IMR-90 (cell line): ENCODE measurements at regions not wholly inside any gene's neighbourhood (a gene's known extent, or its start where the extent isn't known, plus 50 kb on each side); places are given as distances from the start of the nearest gene placed in this dataset.

ENCODE experiments used
- ATAC-seq: fragments of 200-7000 bp; cut with Tn5 transposase; 2 replicates; pipeline ENCODE4 v1.9.1; 2020; ENCODE audit warnings: low read depth, mild to moderate bottlenecking, moderate library complexity
- BruUV-seq: library from RNA; stranded (reverse); fragments of 400-500 nt; replicated peaks from 2 replicates; lab custom pipeline; 2021; lab: Mats Ljungman, UMichigan
- CTCF ChIA-PET: fragments of 300-600 bp; formaldehyde crosslinking; extraction: SDS; loops from one replicate; lab custom pipeline; 2021; ENCODE audit warnings: antibody characterized with exemption; lab: Yijun Ruan, JAX
- POLR2A ChIA-PET: fragments of 300-600 bp; sonication (Branson Sonifier 250); formaldehyde crosslinking; loops from one replicate; lab custom pipeline; 2022; ENCODE audit warnings: antibody characterized with exemption; ENCODE audit not compliant: unreplicated experiment; lab: Charles Lee
- DNase-seq: peaks from one replicate; pipeline ENCODE4 v3.0.0; 2013
- H2AFZ ChIP-seq: replicated peaks from 2 replicates; pipeline ENCODE3; 2013; ENCODE audit warnings: low read length, mild to moderate bottlenecking; ENCODE audit not compliant: poor library complexity
- H2AK5ac ChIP-seq: 2 replicates; pipeline ENCODE4 v1.6.1; 2013; ENCODE audit warnings: low read depth, low read length, inconsistent platforms
- H2AK9ac ChIP-seq: replicated peaks from 2 replicates; pipeline ENCODE3; 2013; ENCODE audit warnings: mild to moderate bottlenecking, low read depth, low read length, moderate library complexity; ENCODE audit not compliant: poor library complexity
- H2BK120ac ChIP-seq: 2 replicates; pipeline ENCODE4 v1.6.1; 2013; ENCODE audit warnings: low read depth, low read length, inconsistent platforms
- H2BK15ac ChIP-seq: 3 replicates; pipeline ENCODE4 v1.6.1; 2013; ENCODE audit warnings: low read depth, low read length, inconsistent platforms
- H2BK20ac ChIP-seq: 2 replicates; pipeline ENCODE4 v1.6.1; 2013; ENCODE audit warnings: low read depth, mild to moderate bottlenecking, inconsistent platforms, low read length, moderate library complexity
- H2BK5ac ChIP-seq: 2 replicates; pipeline ENCODE4 v1.6.1; 2013; ENCODE audit warnings: mild to moderate bottlenecking, low read depth, low read length, inconsistent platforms; ENCODE audit not compliant: poor library complexity, severe bottlenecking
- H3K14ac ChIP-seq: replicated peaks from 2 replicates; pipeline ENCODE4 v1.6.1; 2013; ENCODE audit warnings: low read depth, low read length, inconsistent platforms
- H3K18ac ChIP-seq: 2 replicates; pipeline ENCODE4 v1.6.1; 2013; ENCODE audit warnings: low read depth, low read length, control low read depth
- H3K23ac ChIP-seq: 2 replicates; pipeline ENCODE4 v1.6.1; 2013; ENCODE audit warnings: low read depth, low read length, inconsistent platforms
- H3K27ac ChIP-seq: 2 replicates; pipeline ENCODE4 v1.5.1; 2013; ENCODE audit warnings: mild to moderate bottlenecking, control low read depth, low read length; ENCODE audit not compliant: insufficient read depth
- H3K27me3 ChIP-seq: 2 replicates; pipeline ENCODE4 v1.6.1; 2013; ENCODE audit warnings: low read length; ENCODE audit not compliant: control insufficient read depth, insufficient read depth
- H3K36me3 ChIP-seq: 2 replicates; pipeline ENCODE4 v1.6.1; 2013; ENCODE audit warnings: low read length, mixed read lengths; ENCODE audit not compliant: control insufficient read depth, insufficient read depth
- H3K4ac ChIP-seq: 2 replicates; pipeline ENCODE4 v1.6.1; 2013; ENCODE audit warnings: low read depth, low read length, inconsistent platforms
- H3K4me1 ChIP-seq: 2 replicates; pipeline ENCODE4 v1.6.1; 2013; ENCODE audit warnings: low read length, mixed read lengths; ENCODE audit not compliant: control insufficient read depth, insufficient read depth
- H3K4me2 ChIP-seq: 2 replicates; pipeline ENCODE4 v1.6.1; 2013; ENCODE audit warnings: low read depth, mild to moderate bottlenecking, control low read depth, low read length, moderate library complexity
- H3K4me3 ChIP-seq: 2 replicates; pipeline ENCODE4 v1.5.1; 2013; ENCODE audit warnings: low read depth, mild to moderate bottlenecking, control low read depth, low read length, moderate library complexity; ENCODE audit not compliant: insufficient read depth
- H3K56ac ChIP-seq: 2 replicates; pipeline ENCODE4 v1.6.1; 2013; ENCODE audit warnings: low read length, inconsistent platforms; ENCODE audit not compliant: insufficient read depth; ENCODE audit errors: extremely low read depth
- H3K79me1 ChIP-seq, 2 experiments: 2 replicates each; pipeline ENCODE4 v1.6.1; 2013; ENCODE audit warnings: low read length in 2 of 2, inconsistent platforms in 1 of 2, low read depth in 1 of 2
- H3K9ac ChIP-seq: 2 replicates; pipeline ENCODE4 v1.6.1; 2013; ENCODE audit warnings: low read depth, low read length, control low read depth
- H3K9me1 ChIP-seq: 2 replicates; pipeline ENCODE4 v1.6.1; 2013; ENCODE audit warnings: low read length, inconsistent platforms; ENCODE audit not compliant: insufficient read depth
- H3K9me3 ChIP-seq: 2 replicates; pipeline ENCODE4 v1.6.1; 2013; ENCODE audit warnings: low read length; ENCODE audit not compliant: control insufficient read depth, insufficient read depth
- H4K20me1 ChIP-seq: 2 replicates; pipeline ENCODE4 v1.6.1; 2013; ENCODE audit warnings: low read length, inconsistent platforms; ENCODE audit not compliant: insufficient read depth
- H4K5ac ChIP-seq: 2 replicates; pipeline ENCODE4 v1.6.1; 2013; ENCODE audit warnings: mild to moderate bottlenecking, low read depth, low read length, control low read depth
- H4K8ac ChIP-seq, 2 experiments: 2 replicates each; pipeline ENCODE4 v1.6.1; 2013; ENCODE audit warnings: low read depth in 2 of 2, low read length in 2 of 2, control low read depth in 1 of 2, inconsistent platforms in 1 of 2
- H4K91ac ChIP-seq: 2 replicates; pipeline ENCODE4 v1.6.1; 2013; ENCODE audit warnings: low read depth, low read length, inconsistent platforms; ENCODE audit not compliant: insufficient read depth
- MAZ ChIP-seq: IDR thresholded peaks from 2 replicates; pipeline ENCODE4 v1.6.1; 2012; ENCODE audit warnings: low read depth, mild to moderate bottlenecking, low read length, improper control_type of control experiment, moderate library complexity, borderline replicate concordance
- MXI1 ChIP-seq: IDR thresholded peaks from 2 replicates; pipeline ENCODE4 v1.6.1; 2012; ENCODE audit warnings: low read depth, mild to moderate bottlenecking, low read length, moderate library complexity, borderline replicate concordance
- NFE2L2 ChIP-seq: fragments of 150-350 bp; IDR thresholded peaks from 2 replicates; pipeline ENCODE4 v1.6.1; 2016; ENCODE audit warnings: low read depth, mild to moderate bottlenecking, low read length
- RCOR1 ChIP-seq: IDR thresholded peaks from 2 replicates; pipeline ENCODE4 v1.6.1; 2012; ENCODE audit warnings: mild to moderate bottlenecking, low read length, improper control_type of control experiment; ENCODE audit not compliant: insufficient replicate concordance
- WGBS, 2 experiments: methylation state at CpG; one replicate each; pipeline versions ENCODE4 v1.1.5 to v1.1.7; 2013; ENCODE audit warnings: missing lambda C conversion rate in 2 of 2; ENCODE audit not compliant: insufficient read length in 1 of 2; ENCODE audit errors: extremely low coverage in 2 of 2; 5-methylcytosine and 5-hydroxymethylcytosine counted together
- dilution Hi-C: fragments of 300-500 bp; cut with HindIII; formaldehyde crosslinking; loops from one replicate; pipeline ENCODE4 v1.14.3; 2018; ENCODE audit warnings: low sequenced_read_pairs; ENCODE audit not compliant: unreplicated experiment
- in situ Hi-C: fragments of 300-500 bp; cut with MboI; formaldehyde crosslinking; loops from 3 replicates; pipeline ENCODE4 v1.14.3; 2019; ENCODE audit warnings: low sequenced_read_pairs, inconsistent platforms, mixed read lengths
- intact Hi-C: fragments of 100-400 bp; cut with micrococcal nuclease; formaldehyde crosslinking; loops from 2 replicates; pipeline ENCODE4 v1.10.0; 2022
- TF ChIP-seq, protein P1 (sequence below): conservative IDR thresholded peaks from 2 replicates; pipeline ENCODE4 v1.5.1; 2012; ENCODE audit warnings: mild to moderate bottlenecking, low read depth, low read length, improper control_type of control experiment

DNA sequence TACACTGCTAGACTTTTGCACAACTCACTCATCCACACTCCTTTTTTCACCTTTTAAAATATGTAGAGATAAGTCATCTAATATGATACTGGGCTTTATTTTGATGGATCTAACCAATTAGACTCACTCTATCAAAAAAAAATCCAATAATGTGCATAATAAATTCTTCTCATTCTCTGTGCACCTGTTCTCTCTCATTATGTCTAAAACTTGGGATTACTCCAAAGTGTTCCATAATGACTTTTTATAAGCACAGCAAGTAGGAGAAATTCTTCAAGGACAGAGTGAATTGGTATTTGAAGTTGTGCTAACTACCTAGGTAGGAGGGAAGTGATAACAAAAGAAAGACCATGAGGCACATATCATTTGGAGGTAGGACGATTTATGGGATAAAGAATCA is 1438.8 kb downstream of the PCDH7 start:
- H3K79me1 ChIP-seq: no peaks in the 10 kb centered on the region
- no peak overlapping the region for H2BK5ac ChIP-seq
- no peak overlapping the region for H2AK5ac ChIP-seq
- ATAC-seq (no peak), DNase-seq (no peak)
- no peak overlapping the region for H3K23ac ChIP-seq
- no CpG with 5 or more reads among the region's 1 CpG for WGBS, 2 experiments
- no peaks in the 10 kb centered on the region for H4K20me1 ChIP-seq
- no peak overlapping the region for H4K8ac ChIP-seq
- H2BK20ac ChIP-seq: no peak overlapping the region
- no peak overlapping the region for H4K5ac ChIP-seq
- H3K14ac ChIP-seq: no peak overlapping the region
- no peak overlapping the region for H4K91ac ChIP-seq
- H3K9me1 ChIP-seq: no peaks in the 10 kb centered on the region
- POLR2A ChIA-PET: no interaction called here
- TF ChIP-seq RCOR1 (no peak), NFE2L2 (no peak), MXI1 (no peak), MAZ (no peak)
- TF ChIP-seq, protein P1, sequence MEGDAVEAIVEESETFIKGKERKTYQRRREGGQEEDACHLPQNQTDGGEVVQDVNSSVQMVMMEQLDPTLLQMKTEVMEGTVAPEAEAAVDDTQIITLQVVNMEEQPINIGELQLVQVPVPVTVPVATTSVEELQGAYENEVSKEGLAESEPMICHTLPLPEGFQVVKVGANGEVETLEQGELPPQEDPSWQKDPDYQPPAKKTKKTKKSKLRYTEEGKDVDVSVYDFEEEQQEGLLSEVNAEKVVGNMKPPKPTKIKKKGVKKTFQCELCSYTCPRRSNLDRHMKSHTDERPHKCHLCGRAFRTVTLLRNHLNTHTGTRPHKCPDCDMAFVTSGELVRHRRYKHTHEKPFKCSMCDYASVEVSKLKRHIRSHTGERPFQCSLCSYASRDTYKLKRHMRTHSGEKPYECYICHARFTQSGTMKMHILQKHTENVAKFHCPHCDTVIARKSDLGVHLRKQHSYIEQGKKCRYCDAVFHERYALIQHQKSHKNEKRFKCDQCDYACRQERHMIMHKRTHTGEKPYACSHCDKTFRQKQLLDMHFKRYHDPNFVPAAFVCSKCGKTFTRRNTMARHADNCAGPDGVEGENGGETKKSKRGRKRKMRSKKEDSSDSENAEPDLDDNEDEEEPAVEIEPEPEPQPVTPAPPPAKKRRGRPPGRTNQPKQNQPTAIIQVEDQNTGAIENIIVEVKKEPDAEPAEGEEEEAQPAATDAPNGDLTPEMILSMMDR: no peak
- H3K4me3 ChIP-seq: no peak overlapping the region
- no peak overlapping the region for H3K4ac ChIP-seq
- no peak overlapping the region for H3K4me2 ChIP-seq
- no peaks in the 10 kb centered on the region for H3K36me3 ChIP-seq
- no peak overlapping the region for H3K56ac ChIP-seq
- H3K9ac ChIP-seq: no peak overlapping the region
- no peak overlapping the region for H3K18ac ChIP-seq
- H2AFZ ChIP-seq: no peak overlapping the region
- no peaks in the 10 kb centered on the region for H3K9me3 ChIP-seq
- H3K27ac ChIP-seq: no peak overlapping the region
- H2BK120ac ChIP-seq: no peak overlapping the region
- no peaks in the 10 kb centered on the region for H3K4me1 ChIP-seq
- CTCF ChIA-PET: no interaction called here
- no TSS peak for BruUV-seq
- in situ Hi-C loops (no loop called here), intact Hi-C loops (no loop called here), dilution Hi-C loops (no loop called here)
- H3K27me3 ChIP-seq: no peaks in the 10 kb centered on the region
- no peak overlapping the region for H2BK15ac ChIP-seq
- H2AK9ac ChIP-seq: no peak overlapping the region
